Activated CD8-positive, alpha-beta memory T cell treated with anti-CD3 and anti-CD28 coated beads for 36 hours (primary cell): ENCODE measurements at regions not wholly inside any gene's neighbourhood (a gene's known extent, or its start where the extent isn't known, plus 50 kb on each side); places are given as distances from the start of the nearest gene placed in this dataset.

Experiments
- CTCF ChIA-PET: fragments of 350-600 bp; sonication (Branson Sonifier 250); formaldehyde crosslinking; loops from one replicate; lab custom pipeline; 2021; ENCODE audit warnings: antibody characterized with exemption; lab: Charles Lee
- POLR2A ChIA-PET: fragments of 350-600 bp; sonication (Branson Sonifier 250); formaldehyde crosslinking; loops from one replicate; lab custom pipeline; 2021; ENCODE audit warnings: antibody characterized with exemption; lab: Charles Lee

GRCh38 chr4:180054291-180054690, 2188.9 kb upstream of the TENM3 start:
- CTCF ChIA-PET, result no interaction called here

DNA sequence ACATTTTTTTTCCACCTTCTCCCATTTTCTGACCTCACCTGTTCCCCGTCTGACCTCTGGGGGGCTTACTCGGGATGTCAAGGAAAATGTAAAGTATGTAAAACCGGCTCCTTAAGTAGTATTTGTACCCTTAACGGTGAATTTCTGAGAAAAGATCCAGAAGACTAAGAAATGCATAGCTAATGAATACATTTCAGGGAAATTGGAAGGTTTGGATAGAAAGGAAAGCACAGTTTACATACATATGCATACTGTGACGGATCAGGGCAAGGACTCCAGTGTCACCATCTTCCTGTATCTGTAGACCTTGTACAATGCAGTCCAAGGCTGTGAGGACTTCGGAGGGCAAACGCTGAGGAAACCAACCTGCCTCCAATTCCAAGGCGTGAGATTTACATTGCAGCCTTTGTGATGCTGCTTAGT, 2185.9 kb upstream of the TENM3 start:
- CTCF ChIA-PET, result no interaction called here
- POLR2A ChIA-PET, result no interaction called here

More at GRCh38 chr4:180054291-180054690, 2188.9 kb upstream of the TENM3 start:
- POLR2A ChIA-PET, result no interaction called here

GRCh38 chr4:180057891-180058671, 2185.1 kb upstream of the TENM3 start:
- POLR2A ChIA-PET, result no interaction called here
- CTCF ChIA-PET, result no interaction called here

GRCh38 chr4:180058691-180059215, 2184.4 kb upstream of the TENM3 start:
- POLR2A ChIA-PET, result no interaction called here
- CTCF ChIA-PET, result no interaction called here

GRCh38 chr4:180059216-180059881, 2183.9 kb upstream of the TENM3 start:
- CTCF ChIA-PET, result no interaction called here
- POLR2A ChIA-PET, result no interaction called here

- ChIA-PET POLR2A (no interaction called here), CTCF (no interaction called here)
Observed at GRCh38 chr4:180060159-180060889, 2182.9 kb upstream of the TENM3 start.

- CTCF ChIA-PET, result no interaction called here
- POLR2A ChIA-PET, result no interaction called here
Observed at GRCh38 chr4:180081072-180081471, 2162.1 kb upstream of the TENM3 start.

GRCh38 chr4:180084561-180084960, 2158.6 kb upstream of the TENM3 start:
- ChIA-PET POLR2A (no interaction called here), CTCF (no interaction called here)

GRCh38 chr4:180086480-180087190, 2156.6 kb upstream of the TENM3 start:
- CTCF ChIA-PET, result no interaction called here
- POLR2A ChIA-PET, result no interaction called here

GRCh38 chr4:180098586-180098985, 2144.6 kb upstream of the TENM3 start:
- POLR2A ChIA-PET, result no interaction called here
- CTCF ChIA-PET, result no interaction called here

- POLR2A ChIA-PET, result no interaction called here
- CTCF ChIA-PET, result no interaction called here
Observed at GRCh38 chr4:180099957-180100356, 2143.2 kb upstream of the TENM3 start.

GRCh38 chr4:180100433-180101344, 2142.5 kb upstream of the TENM3 start:
- POLR2A ChIA-PET, result no interaction called here
- CTCF ChIA-PET, result no interaction called here

- POLR2A ChIA-PET, result no interaction called here
- CTCF ChIA-PET, result no interaction called here
Observed at GRCh38 chr4:180101348-180102083, 2141.7 kb upstream of the TENM3 start.

- CTCF ChIA-PET, result no interaction called here
- POLR2A ChIA-PET, result no interaction called here
Observed at GRCh38 chr4:180103794-180104193, 2139.4 kb upstream of the TENM3 start.

- ChIA-PET CTCF (no interaction called here), POLR2A (no interaction called here)
Observed at GRCh38 chr4:180105362-180105761, 2137.8 kb upstream of the TENM3 start.

- ChIA-PET CTCF (no interaction called here), POLR2A (no interaction called here)
Observed at GRCh38 chr4:180106122-180106521, 2137.1 kb upstream of the TENM3 start.

- POLR2A ChIA-PET, result no interaction called here
- CTCF ChIA-PET, result no interaction called here
Observed at GRCh38 chr4:180106997-180107396, 2136.2 kb upstream of the TENM3 start.

DNA sequence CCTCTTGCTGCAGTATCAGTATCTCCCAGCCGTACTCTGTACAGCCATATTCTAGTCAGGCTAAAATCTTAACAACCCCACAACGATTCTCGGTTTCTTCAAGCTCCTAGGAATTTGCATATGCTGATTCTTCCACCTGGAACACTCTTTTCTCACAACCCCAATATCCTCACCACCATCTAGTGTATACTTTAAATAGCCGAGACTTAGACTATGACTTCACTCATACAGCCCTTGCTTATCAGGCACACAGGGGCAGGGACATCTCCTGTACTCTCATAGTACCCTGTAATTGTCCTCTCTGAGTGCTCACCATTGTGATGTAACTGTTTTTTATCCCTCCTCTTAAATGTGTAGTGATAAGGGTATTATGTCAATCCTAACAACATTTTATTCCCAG, 2126.4 kb upstream of the TENM3 start:
- CTCF ChIA-PET, result no interaction called here

More for the DNA sequence above, 2126.4 kb upstream of the TENM3 start:
- POLR2A ChIA-PET, result no interaction called here
